ENCODE measurements at regions not wholly inside any gene's neighbourhood (a gene's known extent, or its start where the extent isn't known, plus 50 kb on each side); places are given as distances from the start of the nearest gene placed in this dataset.

GRCh38 chr2:9123069-9123468 is 83.5 kb upstream of the ASAP2 start:
- TF ChIP-seq, protein P1, sequence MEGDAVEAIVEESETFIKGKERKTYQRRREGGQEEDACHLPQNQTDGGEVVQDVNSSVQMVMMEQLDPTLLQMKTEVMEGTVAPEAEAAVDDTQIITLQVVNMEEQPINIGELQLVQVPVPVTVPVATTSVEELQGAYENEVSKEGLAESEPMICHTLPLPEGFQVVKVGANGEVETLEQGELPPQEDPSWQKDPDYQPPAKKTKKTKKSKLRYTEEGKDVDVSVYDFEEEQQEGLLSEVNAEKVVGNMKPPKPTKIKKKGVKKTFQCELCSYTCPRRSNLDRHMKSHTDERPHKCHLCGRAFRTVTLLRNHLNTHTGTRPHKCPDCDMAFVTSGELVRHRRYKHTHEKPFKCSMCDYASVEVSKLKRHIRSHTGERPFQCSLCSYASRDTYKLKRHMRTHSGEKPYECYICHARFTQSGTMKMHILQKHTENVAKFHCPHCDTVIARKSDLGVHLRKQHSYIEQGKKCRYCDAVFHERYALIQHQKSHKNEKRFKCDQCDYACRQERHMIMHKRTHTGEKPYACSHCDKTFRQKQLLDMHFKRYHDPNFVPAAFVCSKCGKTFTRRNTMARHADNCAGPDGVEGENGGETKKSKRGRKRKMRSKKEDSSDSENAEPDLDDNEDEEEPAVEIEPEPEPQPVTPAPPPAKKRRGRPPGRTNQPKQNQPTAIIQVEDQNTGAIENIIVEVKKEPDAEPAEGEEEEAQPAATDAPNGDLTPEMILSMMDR (IDR thresholded peaks at IDR 0.05; ENCODE audit: unreplicated experiment): no peak
- DNase-seq: no peak
- intact Hi-C loops (cut with micrococcal nuclease; ENCODE audit: unreplicated experiment): no loop called here
- no peaks in the 10 kb centered on the region for H3K9me3 Mint-ChIP-seq (ENCODE audit: low read depth, unreplicated experiment)
- no peaks in the 10 kb centered on the region for H3K36me3 Mint-ChIP-seq (ENCODE audit: insufficient read depth, unreplicated experiment)
- no TSS peak for BruUV-seq (replicated peaks)
- no peaks in the 10 kb centered on the region for H3K27me3 Mint-ChIP-seq (ENCODE audit: unreplicated experiment)
- CTCF ChIA-PET: no interaction called here
- H3K4me3 Mint-ChIP-seq (ENCODE audit: low read depth, unreplicated experiment): no peak overlapping the region
- H3K4me1 Mint-ChIP-seq (ENCODE audit: low read depth, unreplicated experiment): no peaks in the 10 kb centered on the region
- H3K27ac Mint-ChIP-seq (ENCODE audit: unreplicated experiment): no peak overlapping the region

DNA sequence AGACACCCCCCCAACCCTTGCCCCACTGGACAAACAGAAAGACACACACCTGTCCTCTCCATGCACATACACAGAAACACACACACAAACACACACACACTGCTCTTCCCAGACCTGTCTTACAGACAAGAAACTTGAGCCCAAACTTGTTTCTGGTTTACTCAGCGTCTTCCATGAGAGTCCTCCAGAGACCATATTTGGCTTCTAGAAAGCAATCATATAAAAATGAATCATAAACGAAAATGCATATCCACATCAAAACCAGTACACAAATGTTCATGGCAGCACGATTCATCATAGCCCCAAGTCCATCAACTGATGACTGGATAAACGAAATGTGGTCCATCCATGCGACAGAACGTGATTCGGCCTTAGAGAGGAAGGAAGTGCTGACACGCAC is 84.2 kb upstream of the ASAP2 start:
- no peak overlapping the region for H3K27ac Mint-ChIP-seq (ENCODE audit: unreplicated experiment)

GRCh38 chr2:9118383-9118960 is 88.1 kb upstream of the ASAP2 start:
- Mint-ChIP-seq H3K4me3 (ENCODE audit: low read depth, unreplicated experiment) (no peak overlapping the region), H3K36me3 (ENCODE audit: insufficient read depth, unreplicated experiment) (no peaks in the 10 kb centered on the region), H3K4me1 (ENCODE audit: low read depth, unreplicated experiment) (no peaks in the 10 kb centered on the region), H3K27me3 (ENCODE audit: unreplicated experiment) (no peaks in the 10 kb centered on the region), H3K9me3 (ENCODE audit: low read depth, unreplicated experiment) (no peaks in the 10 kb centered on the region), H3K27ac (ENCODE audit: unreplicated experiment) (no peak overlapping the region)
- no TSS peak for BruUV-seq (replicated peaks)
- intact Hi-C loops (cut with micrococcal nuclease; ENCODE audit: unreplicated experiment): no loop called here
- CTCF ChIA-PET: no interaction called here
- DNase-seq: no peak
- TF ChIP-seq, protein P1 (IDR thresholded peaks at IDR 0.05; ENCODE audit: unreplicated experiment): no peak

More for the DNA sequence above, 84.2 kb upstream of the ASAP2 start:
- DNase-seq: no peak
- CTCF ChIA-PET: interaction anchor here (0.6 kb wide), 1 partner anchor 1003 kb away, joined by 4 read pairs; no protein-coding TSS in a partner anchor
- no peak overlapping the region for H3K4me3 Mint-ChIP-seq (ENCODE audit: low read depth, unreplicated experiment)
- no TSS peak for BruUV-seq (replicated peaks)
- TF ChIP-seq, protein P1 (IDR thresholded peaks at IDR 0.05; ENCODE audit: unreplicated experiment): no peak
- H3K27me3 Mint-ChIP-seq (ENCODE audit: unreplicated experiment): no peaks in the 10 kb centered on the region
- intact Hi-C loops (cut with micrococcal nuclease; ENCODE audit: unreplicated experiment): no loop called here
- no peaks in the 10 kb centered on the region for H3K9me3 Mint-ChIP-seq (ENCODE audit: low read depth, unreplicated experiment)
- no peaks in the 10 kb centered on the region for H3K4me1 Mint-ChIP-seq (ENCODE audit: low read depth, unreplicated experiment)
- H3K36me3 Mint-ChIP-seq (ENCODE audit: insufficient read depth, unreplicated experiment): no peaks in the 10 kb centered on the region

GRCh38 chr2:9115229-9115628 is 91.4 kb upstream of the ASAP2 start:
- TF ChIP-seq, protein P1 (IDR thresholded peaks at IDR 0.05; ENCODE audit: unreplicated experiment): no peak
- intact Hi-C loops (cut with micrococcal nuclease; ENCODE audit: unreplicated experiment): no loop called here
- H3K27me3 Mint-ChIP-seq (ENCODE audit: unreplicated experiment): no peaks in the 10 kb centered on the region
- H3K4me3 Mint-ChIP-seq (ENCODE audit: low read depth, unreplicated experiment): no peak overlapping the region
- H3K9me3 Mint-ChIP-seq (ENCODE audit: low read depth, unreplicated experiment): no peaks in the 10 kb centered on the region
- peaks cover 18% of the 10 kb centered on the region for H3K4me1 Mint-ChIP-seq (ENCODE audit: low read depth, unreplicated experiment)
- CTCF ChIA-PET: no interaction called here
- H3K36me3 Mint-ChIP-seq (ENCODE audit: insufficient read depth, unreplicated experiment): no peaks in the 10 kb centered on the region
- no peak for DNase-seq
- H3K27ac Mint-ChIP-seq (ENCODE audit: unreplicated experiment): no peak overlapping the region
- BruUV-seq (replicated peaks): no TSS peak

Data from Calu3 (cell line).